HCT116 (cell line): ENCODE measurements at regions not wholly inside any gene's neighbourhood (a gene's known extent, or its start where the extent isn't known, plus 50 kb on each side); places are given as distances from the start of the nearest gene placed in this dataset.

ENCODE experiments used
- ATAC-seq: fragments of 200-7000 bp; cut with Tn5 transposase; 2 replicates; pipeline ENCODE4 v1.9.1; 2020; ENCODE audit warnings: mild to moderate bottlenecking, moderate library complexity
- BruUV-seq: library from RNA; stranded (reverse); fragments of 400-500 nt; replicated peaks from 2 replicates; lab custom pipeline; 2021; lab: Mats Ljungman, UMichigan
- CTCF ChIA-PET: fragments of 300-600 bp; sonication (Branson Sonifier 250); formaldehyde crosslinking; loops from one replicate; lab custom pipeline; 2021; ENCODE audit warnings: antibody characterized with exemption; lab: Charles Lee
- POLR2A ChIA-PET: fragments of 300-600, 350-600 bp; sonication (Branson Sonifier 250); formaldehyde crosslinking; loops from one replicate; lab custom pipeline; 2021; ENCODE audit warnings: antibody characterized with exemption; lab: Charles Lee
- RAD21 ChIA-PET, 2 experiments: fragments of 300-600 bp; sonication (Branson Sonifier 250); formaldehyde crosslinking; loops; one replicate each; lab custom pipeline; 2023; ENCODE audit warnings: low total read pairs in 2 of 2; ENCODE audit not compliant: uncharacterized antibody in 2 of 2, unreplicated experiment in 2 of 2, low non-redundant PET in 1 of 2; lab: Charles Lee
- DNase-seq: peaks from one replicate; pipeline ENCODE4 v3.0.0-alpha.2; 2010; ENCODE audit warnings: low read depth, low spot score
- H2AFZ ChIP-seq: fragments of 200-600 bp; shearing (Covaris generic), sonication (generic); 2 replicates; pipeline ENCODE4 v1.6.1; 2017; ENCODE audit warnings: low read depth, mixed run types, mixed read lengths, antibody characterized with exemption, low read length; ENCODE audit not compliant: poor library complexity, severe bottlenecking
- H3K27ac ChIP-seq: 2 replicates; pipeline ENCODE4 v1.5.1; 2012; ENCODE audit warnings: low read depth, low read length
- H3K27me3 ChIP-seq: fragments of 200-600 bp; sonication (generic); 2 replicates; pipeline ENCODE4 v1.6.1; 2016; ENCODE audit warnings: mixed run types, low read length, mixed read lengths; ENCODE audit not compliant: insufficient read depth
- H3K36me3 ChIP-seq, 2 experiments: fragments of 200-500 bp in 1 of 2; fragments of 200-600 bp in 1 of 2; sonication (Bioruptor generic) in 1 of 2; sonication (generic) in 1 of 2; 2 replicates each; pipeline versions ENCODE4 v1.5.1 to v1.6.1; 2014 to 2016; ENCODE audit warnings: low read length in 2 of 2, inconsistent platforms in 1 of 2, mixed read lengths in 1 of 2, mixed run types in 1 of 2; ENCODE audit not compliant: insufficient read depth in 2 of 2, control insufficient read depth in 1 of 2
- H3K4me1 ChIP-seq, 2 experiments: fragments of 200-600 bp in 1 of 2; sonication (generic) in 1 of 2; 2 replicates each; pipeline versions ENCODE4 v1.5.1 to v1.6.1; 2012 to 2017; ENCODE audit warnings: low read length in 2 of 2, inconsistent platforms in 1 of 2, mild to moderate bottlenecking in 1 of 2, mixed read lengths in 1 of 2, mixed run types in 1 of 2, moderate library complexity in 1 of 2; ENCODE audit not compliant: insufficient read depth in 2 of 2, control insufficient read depth in 1 of 2
- H3K4me2 ChIP-seq: fragments of 200-600 bp; sonication (generic); 2 replicates; pipeline ENCODE4 v1.6.1; 2017; ENCODE audit warnings: mixed run types, low read length, mixed read lengths
- H3K4me3 ChIP-seq, 2 experiments: fragments of 200-600 bp in 1 of 2; sonication (generic) in 1 of 2; replicated peaks in 1 of 2; 2 replicates each; pipeline ENCODE4 v1.5.1; 2011 to 2016; ENCODE audit warnings: low read length in 2 of 2, control low read depth in 1 of 2, low read depth in 1 of 2, mild to moderate bottlenecking in 1 of 2, mixed read lengths in 1 of 2, mixed run types in 1 of 2
- H3K79me2 ChIP-seq: fragments of 200-600 bp; sonication (generic); 2 replicates; pipeline ENCODE4 v1.6.1; 2017; ENCODE audit warnings: mild to moderate bottlenecking, mixed run types, low read length, moderate library complexity, mixed read lengths; ENCODE audit not compliant: insufficient read depth
- H3K9ac ChIP-seq: fragments of 200-600 bp; sonication (generic); 2 replicates; pipeline ENCODE4 v1.6.1; 2016; ENCODE audit warnings: low read length, mixed read lengths
- H3K9me2 ChIP-seq: fragments of 200-600 bp; sonication (generic), shearing (Covaris generic); 2 replicates; pipeline ENCODE4 v1.6.1; 2017; ENCODE audit warnings: mixed run types, mild to moderate bottlenecking, moderate library complexity; ENCODE audit not compliant: insufficient read depth
- H3K9me3 ChIP-seq, 2 experiments: fragments of 200-500 bp in 1 of 2; fragments of 200-600 bp in 1 of 2; sonication (Bioruptor generic) in 1 of 2; sonication (generic) in 1 of 2; 2 replicates each; pipeline ENCODE4 v1.6.1; 2014 to 2017; ENCODE audit warnings: low read length in 2 of 2, mixed read lengths in 2 of 2, inconsistent platforms in 1 of 2, low read depth in 1 of 2, mild to moderate bottlenecking in 1 of 2, mixed run types in 1 of 2, moderate library complexity in 1 of 2; ENCODE audit not compliant: control insufficient read depth in 1 of 2, insufficient read depth in 1 of 2
- H4K20me1 ChIP-seq: fragments of 200-600 bp; sonication (generic), shearing (Covaris generic); 2 replicates; pipeline ENCODE4 v1.6.1; 2017; ENCODE audit warnings: mixed run types, mild to moderate bottlenecking, moderate library complexity; ENCODE audit not compliant: insufficient read depth
- EGR1 ChIP-seq: IDR thresholded peaks from 2 replicates; pipeline ENCODE4 v1.6.1; 2012; ENCODE audit warnings: low read depth
- EZH2phosphoT487 ChIP-seq: fragments of 200-600 bp; IDR thresholded peaks from 2 replicates; pipeline ENCODE4 v1.6.1; 2018; ENCODE audit warnings: antibody characterized with exemption, borderline replicate concordance
- FOSL1 ChIP-seq: IDR thresholded peaks from 2 replicates; pipeline ENCODE4 v1.6.1; 2012; ENCODE audit warnings: low read depth
- JUND ChIP-seq: IDR thresholded peaks from 2 replicates; pipeline ENCODE4 v1.6.1; 2012
- POLR2A ChIP-seq: IDR thresholded peaks from 2 replicates; pipeline ENCODE4 v1.7.0; 2011; ENCODE audit warnings: borderline replicate concordance; ENCODE audit not compliant: insufficient read depth, insufficient read length; ENCODE audit errors: extremely low read depth
- RAD21 ChIP-seq: IDR thresholded peaks from 2 replicates; pipeline ENCODE4 v1.6.1; 2012; ENCODE audit warnings: low read depth, mild to moderate bottlenecking
- SIN3A ChIP-seq: IDR thresholded peaks from 2 replicates; pipeline ENCODE4 v1.6.1; 2012; ENCODE audit warnings: low read depth
- SP1 ChIP-seq: IDR thresholded peaks from 2 replicates; pipeline ENCODE4 v1.6.1; 2012; ENCODE audit warnings: low read depth
- TCF7L2 ChIP-seq: IDR thresholded peaks from 2 replicates; pipeline ENCODE4 v1.7.0; 2011; ENCODE audit warnings: borderline replicate concordance, inconsistent platforms; ENCODE audit not compliant: insufficient read depth, insufficient read length; ENCODE audit errors: extremely low read depth
- YY1 ChIP-seq: IDR thresholded peaks from 2 replicates; pipeline ENCODE4 v1.6.1; 2011; ENCODE audit warnings: low read length, low read depth, moderate library complexity, mild to moderate bottlenecking; ENCODE audit not compliant: insufficient replicate concordance; ENCODE audit errors: extremely low read depth
- ZNF274 ChIP-seq: fragments of 200-500 bp; sonication (Bioruptor generic); IDR thresholded peaks from 2 replicates; pipeline ENCODE4 v1.6.1; 2014; ENCODE audit warnings: mild to moderate bottlenecking, low read depth, low read length, inconsistent platforms
- intact Hi-C: fragments of 100-400 bp; cut with micrococcal nuclease; formaldehyde crosslinking; loops from 2 replicates; pipeline ENCODE4 v1.10.0; 2022
- TF ChIP-seq, protein P1 (sequence below), 3 experiments: fragments of 200-600 bp in 1 of 3; sonication (generic) in 1 of 3; IDR thresholded peaks in 2 of 3; conservative IDR thresholded peaks in 1 of 3; 2 replicates each; pipeline ENCODE4 v1.5.1; 2012 to 2017; ENCODE audit warnings: low read depth in 2 of 3, low read length in 2 of 3, antibody characterized with exemption in 1 of 3, borderline replicate concordance in 1 of 3, control low read depth in 1 of 3, mild to moderate bottlenecking in 1 of 3, mixed read lengths in 1 of 3, mixed run types in 1 of 3, moderate library complexity in 1 of 3; ENCODE audit not compliant: insufficient read depth in 1 of 3
- TF ChIP-seq, protein P2 (sequence below): IDR thresholded peaks from 2 replicates; pipeline ENCODE4 v1.6.1; 2012; ENCODE audit warnings: low read depth
- TF ChIP-seq, protein P3 (sequence below): IDR thresholded peaks from 2 replicates; pipeline ENCODE4 v1.6.1; 2012

DNA sequence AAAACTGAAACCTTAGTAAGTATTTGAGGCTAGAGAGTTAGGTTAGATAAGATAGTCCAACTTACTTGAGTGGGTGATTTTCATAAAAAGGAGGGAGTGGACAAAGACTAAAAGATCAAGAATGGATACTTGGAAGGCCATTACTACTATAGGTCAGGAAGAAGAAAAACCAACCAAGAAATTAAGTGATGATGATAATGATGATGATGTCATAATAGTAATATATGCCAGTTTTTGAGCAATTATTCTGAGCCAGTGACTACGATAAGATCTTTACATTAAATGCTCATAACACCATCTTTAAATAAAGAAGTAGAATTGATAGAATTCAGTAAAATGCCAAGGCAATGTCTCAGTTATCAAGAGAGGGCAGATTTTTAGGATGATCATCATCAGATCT lies 430.7 kb upstream of the ADAMTS5 start:
- Histone ChIP-seq H3K4me3 (no peak overlapping the region), H3K4me2 (no peak overlapping the region)
- intact Hi-C loops, result no loop called here
- TF ChIP-seq, protein P1, sequence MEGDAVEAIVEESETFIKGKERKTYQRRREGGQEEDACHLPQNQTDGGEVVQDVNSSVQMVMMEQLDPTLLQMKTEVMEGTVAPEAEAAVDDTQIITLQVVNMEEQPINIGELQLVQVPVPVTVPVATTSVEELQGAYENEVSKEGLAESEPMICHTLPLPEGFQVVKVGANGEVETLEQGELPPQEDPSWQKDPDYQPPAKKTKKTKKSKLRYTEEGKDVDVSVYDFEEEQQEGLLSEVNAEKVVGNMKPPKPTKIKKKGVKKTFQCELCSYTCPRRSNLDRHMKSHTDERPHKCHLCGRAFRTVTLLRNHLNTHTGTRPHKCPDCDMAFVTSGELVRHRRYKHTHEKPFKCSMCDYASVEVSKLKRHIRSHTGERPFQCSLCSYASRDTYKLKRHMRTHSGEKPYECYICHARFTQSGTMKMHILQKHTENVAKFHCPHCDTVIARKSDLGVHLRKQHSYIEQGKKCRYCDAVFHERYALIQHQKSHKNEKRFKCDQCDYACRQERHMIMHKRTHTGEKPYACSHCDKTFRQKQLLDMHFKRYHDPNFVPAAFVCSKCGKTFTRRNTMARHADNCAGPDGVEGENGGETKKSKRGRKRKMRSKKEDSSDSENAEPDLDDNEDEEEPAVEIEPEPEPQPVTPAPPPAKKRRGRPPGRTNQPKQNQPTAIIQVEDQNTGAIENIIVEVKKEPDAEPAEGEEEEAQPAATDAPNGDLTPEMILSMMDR (IDR thresholded peaks at IDR 0.05 in 2 of 3, conservative IDR thresholded peaks at IDR 0.05 in 1 of 3; ENCODE audit: borderline replicate concordance in 1 of 3, insufficient read depth in 1 of 3, low read depth in 2 of 3, low read length in 2 of 3), result no peak
- TF ChIP-seq FOSL1 (no peak), SIN3A (no peak), ZNF274 (no peak), POLR2A (no peak), YY1 (no peak), EGR1 (no peak), JUND (no peak), TCF7L2 (no peak), EZH2phosphoT487 (no peak), RAD21 (no peak), SP1 (no peak)
- TF ChIP-seq, protein P2, sequence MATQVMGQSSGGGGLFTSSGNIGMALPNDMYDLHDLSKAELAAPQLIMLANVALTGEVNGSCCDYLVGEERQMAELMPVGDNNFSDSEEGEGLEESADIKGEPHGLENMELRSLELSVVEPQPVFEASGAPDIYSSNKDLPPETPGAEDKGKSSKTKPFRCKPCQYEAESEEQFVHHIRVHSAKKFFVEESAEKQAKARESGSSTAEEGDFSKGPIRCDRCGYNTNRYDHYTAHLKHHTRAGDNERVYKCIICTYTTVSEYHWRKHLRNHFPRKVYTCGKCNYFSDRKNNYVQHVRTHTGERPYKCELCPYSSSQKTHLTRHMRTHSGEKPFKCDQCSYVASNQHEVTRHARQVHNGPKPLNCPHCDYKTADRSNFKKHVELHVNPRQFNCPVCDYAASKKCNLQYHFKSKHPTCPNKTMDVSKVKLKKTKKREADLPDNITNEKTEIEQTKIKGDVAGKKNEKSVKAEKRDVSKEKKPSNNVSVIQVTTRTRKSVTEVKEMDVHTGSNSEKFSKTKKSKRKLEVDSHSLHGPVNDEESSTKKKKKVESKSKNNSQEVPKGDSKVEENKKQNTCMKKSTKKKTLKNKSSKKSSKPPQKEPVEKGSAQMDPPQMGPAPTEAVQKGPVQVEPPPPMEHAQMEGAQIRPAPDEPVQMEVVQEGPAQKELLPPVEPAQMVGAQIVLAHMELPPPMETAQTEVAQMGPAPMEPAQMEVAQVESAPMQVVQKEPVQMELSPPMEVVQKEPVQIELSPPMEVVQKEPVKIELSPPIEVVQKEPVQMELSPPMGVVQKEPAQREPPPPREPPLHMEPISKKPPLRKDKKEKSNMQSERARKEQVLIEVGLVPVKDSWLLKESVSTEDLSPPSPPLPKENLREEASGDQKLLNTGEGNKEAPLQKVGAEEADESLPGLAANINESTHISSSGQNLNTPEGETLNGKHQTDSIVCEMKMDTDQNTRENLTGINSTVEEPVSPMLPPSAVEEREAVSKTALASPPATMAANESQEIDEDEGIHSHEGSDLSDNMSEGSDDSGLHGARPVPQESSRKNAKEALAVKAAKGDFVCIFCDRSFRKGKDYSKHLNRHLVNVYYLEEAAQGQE, result no peak
- TF ChIP-seq, protein P3, sequence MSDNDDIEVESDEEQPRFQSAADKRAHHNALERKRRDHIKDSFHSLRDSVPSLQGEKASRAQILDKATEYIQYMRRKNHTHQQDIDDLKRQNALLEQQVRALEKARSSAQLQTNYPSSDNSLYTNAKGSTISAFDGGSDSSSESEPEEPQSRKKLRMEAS, result no peak
- TF ChIP-seq, all 23 proteins: peak for 0
- ChIA-PET RAD21 (no interaction called here), CTCF (no interaction called here), POLR2A (no interaction called here)
- Histone ChIP-seq H3K27me3 (no peaks in the 10 kb centered on the region), H3K9me3 (peaks cover 13 to 31% of the 10 kb centered on the region in 2 experiments; a peak in 3 of 4 replicates), H2AFZ (no peak overlapping the region), H3K9me2 (no peaks in the 10 kb centered on the region), H3K27ac (no peak overlapping the region), H4K20me1 (no peaks in the 10 kb centered on the region), H3K9ac (no peak overlapping the region), H3K79me2 (no peaks in the 10 kb centered on the region), H3K4me1 (no peaks in the 10 kb centered on the region), H3K36me3 (no peaks in the 10 kb centered on the region; a peak in 1 of 4 replicates)
- BruUV-seq, result no TSS peak
- no peak for ATAC-seq
- no peak for DNase-seq
